ENCODE measurements at regions not wholly inside any gene's neighbourhood (a gene's known extent, or its start where the extent isn't known, plus 50 kb on each side); places are given as distances from the start of the nearest gene placed in this dataset.

GRCh38 chrX:26722666-26723428 is 506.9 kb downstream of the MAGEB5 start:
- no peak for DNase-seq (ENCODE audit: low read depth)
- TF ChIP-seq CTCF (IDR thresholded peaks at IDR 0.05; ENCODE audit: control insufficient read depth, insufficient read depth, low read depth, low read length, missing control alignments), result no peak
- no peak overlapping the region for H3K4me3 ChIP-seq (ENCODE audit: control insufficient read depth, low read depth, low read length)

GRCh38 chrX:26672571-26672970 is 456.6 kb downstream of the MAGEB5 start:
- no peak for TF ChIP-seq CTCF (IDR thresholded peaks at IDR 0.05; ENCODE audit: control insufficient read depth, insufficient read depth, low read depth, low read length, missing control alignments)
- no peak for DNase-seq (ENCODE audit: low read depth)
- no peak overlapping the region for H3K4me3 ChIP-seq (ENCODE audit: control insufficient read depth, low read depth, low read length)

- H3K4me3 ChIP-seq (ENCODE audit: control insufficient read depth, low read depth, low read length), result no peak overlapping the region
- DNase-seq (ENCODE audit: low read depth), result no peak
- no peak for TF ChIP-seq CTCF (IDR thresholded peaks at IDR 0.05; ENCODE audit: control insufficient read depth, insufficient read depth, low read depth, low read length, missing control alignments)
These were observed 454.6 kb downstream of the MAGEB5 start for GRCh38 chrX:26670521-26670920.

GRCh38 chrX:26664919-26665318 is 448.9 kb downstream of the MAGEB5 start:
- TF ChIP-seq CTCF (IDR thresholded peaks at IDR 0.05; ENCODE audit: control insufficient read depth, insufficient read depth, low read depth, low read length, missing control alignments), result no peak
- DNase-seq (ENCODE audit: low read depth), result no peak
- no peak overlapping the region for H3K4me3 ChIP-seq (ENCODE audit: control insufficient read depth, low read depth, low read length)

GRCh38 chrX:26653050-26653449 is 437.1 kb downstream of the MAGEB5 start:
- H3K4me3 ChIP-seq (ENCODE audit: control insufficient read depth, low read depth, low read length), result no peak overlapping the region
- no peak for DNase-seq (ENCODE audit: low read depth)

GRCh38 chrX:26651755-26652154 is 435.8 kb downstream of the MAGEB5 start:
- no peak overlapping the region for H3K4me3 ChIP-seq (ENCODE audit: control insufficient read depth, low read depth, low read length)
- no peak for TF ChIP-seq CTCF (IDR thresholded peaks at IDR 0.05; ENCODE audit: control insufficient read depth, insufficient read depth, low read depth, low read length, missing control alignments)
- no peak for DNase-seq (ENCODE audit: low read depth)

More at GRCh38 chrX:26653050-26653449, 437.1 kb downstream of the MAGEB5 start:
- TF ChIP-seq CTCF (IDR thresholded peaks at IDR 0.05; ENCODE audit: control insufficient read depth, insufficient read depth, low read depth, low read length, missing control alignments), result no peak
